ENCODE measurements at regions not wholly inside any gene's neighbourhood (a gene's known extent, or its start where the extent isn't known, plus 50 kb on each side); places are given as distances from the start of the nearest gene placed in this dataset.
A peak's percentile ranks its signal among the peaks of the same experiment; 100 is the strongest.

DNA sequence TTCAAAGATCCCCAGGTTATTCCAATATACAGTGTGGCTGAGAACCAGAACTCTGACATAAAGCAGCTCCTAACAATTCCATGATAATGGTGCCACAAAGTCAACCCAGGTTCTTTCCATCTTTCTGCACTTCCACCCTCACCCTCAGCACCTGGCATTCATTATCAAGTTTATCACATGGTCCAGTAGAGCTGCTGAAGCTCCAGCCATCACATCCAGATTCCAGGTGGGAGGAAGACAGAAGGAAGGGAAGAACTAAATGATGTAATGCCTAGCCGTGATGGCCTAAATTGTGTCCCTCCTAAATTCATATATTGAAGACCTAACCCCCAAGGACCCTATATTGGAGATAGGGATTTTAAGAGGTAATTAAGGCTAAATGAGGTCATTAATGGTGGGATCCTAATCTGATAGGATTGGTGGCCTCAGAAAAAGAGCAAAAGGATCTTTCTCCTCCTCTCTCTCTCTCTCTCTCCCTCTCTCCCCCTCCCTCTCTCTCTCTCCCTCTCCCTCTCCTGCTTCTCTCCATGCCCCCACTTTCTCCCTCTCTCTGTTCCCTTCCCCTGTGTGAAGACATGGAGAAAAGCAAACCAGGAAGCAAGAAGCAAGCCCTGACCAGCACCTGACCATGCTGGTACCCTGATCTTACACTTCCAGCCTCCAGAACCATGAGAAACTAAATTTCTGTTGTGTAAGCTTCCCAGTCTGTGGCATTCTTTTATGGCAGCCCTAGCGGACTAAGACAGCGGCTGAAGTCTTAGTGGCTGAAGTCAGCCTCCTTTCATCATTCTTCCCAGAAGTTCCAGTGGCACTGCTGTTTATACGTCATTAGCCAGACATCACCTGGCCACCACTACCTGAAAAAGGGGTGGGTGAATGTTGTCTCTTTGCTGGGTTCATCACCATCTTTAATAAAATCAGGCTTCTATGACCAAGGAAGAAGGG, 369.7 kb upstream of the PROK2 start:
- no peak overlapping the region for H3K4me3 ChIP-seq (ENCODE audit: low read depth, low read length)
- no peak for DNase-seq (ENCODE audit: low read depth)

DNA sequence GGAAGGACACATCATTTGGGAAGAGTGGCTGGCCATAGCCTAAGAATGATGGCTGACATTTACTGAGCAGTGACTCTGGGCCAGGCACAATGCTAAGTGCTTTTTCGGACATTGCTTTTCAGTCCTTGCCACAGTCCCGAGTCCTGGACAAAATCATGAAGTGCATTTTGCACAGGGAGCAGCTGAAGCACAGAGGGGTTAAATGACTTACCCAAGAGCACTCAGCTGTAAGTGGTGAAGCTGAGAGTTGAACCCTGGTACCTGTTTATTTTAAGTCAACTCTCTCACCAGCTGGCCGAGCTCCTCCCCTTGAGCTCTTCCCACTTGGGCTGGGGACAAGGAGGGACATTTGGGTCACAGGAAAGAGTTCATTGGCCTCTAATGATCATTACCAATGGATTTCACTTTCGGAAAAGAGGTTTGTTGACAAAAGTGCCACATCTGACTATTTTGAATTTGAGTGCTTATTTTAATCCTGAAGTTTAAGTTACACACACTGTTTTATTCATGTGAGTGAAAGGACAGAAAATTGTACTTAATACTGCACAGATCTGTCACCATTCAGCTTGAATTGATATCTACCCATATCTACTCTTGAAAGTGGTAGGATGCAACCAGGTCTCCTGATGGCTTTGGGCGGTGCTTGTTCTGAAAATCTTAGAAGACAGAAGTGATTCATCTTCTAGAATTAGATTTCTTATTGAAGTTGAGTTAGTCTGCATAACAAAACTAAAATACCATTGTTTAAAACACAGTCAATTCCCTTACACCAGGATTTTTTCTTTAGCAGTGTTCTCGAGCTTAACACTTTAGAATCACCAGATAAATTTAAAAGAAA, 368.7 kb upstream of the PROK2 start:
- no peak for DNase-seq (ENCODE audit: low read depth)
- peak overlapping the region; percentile 30 for H3K4me3 ChIP-seq (ENCODE audit: low read depth, low read length)

DNA sequence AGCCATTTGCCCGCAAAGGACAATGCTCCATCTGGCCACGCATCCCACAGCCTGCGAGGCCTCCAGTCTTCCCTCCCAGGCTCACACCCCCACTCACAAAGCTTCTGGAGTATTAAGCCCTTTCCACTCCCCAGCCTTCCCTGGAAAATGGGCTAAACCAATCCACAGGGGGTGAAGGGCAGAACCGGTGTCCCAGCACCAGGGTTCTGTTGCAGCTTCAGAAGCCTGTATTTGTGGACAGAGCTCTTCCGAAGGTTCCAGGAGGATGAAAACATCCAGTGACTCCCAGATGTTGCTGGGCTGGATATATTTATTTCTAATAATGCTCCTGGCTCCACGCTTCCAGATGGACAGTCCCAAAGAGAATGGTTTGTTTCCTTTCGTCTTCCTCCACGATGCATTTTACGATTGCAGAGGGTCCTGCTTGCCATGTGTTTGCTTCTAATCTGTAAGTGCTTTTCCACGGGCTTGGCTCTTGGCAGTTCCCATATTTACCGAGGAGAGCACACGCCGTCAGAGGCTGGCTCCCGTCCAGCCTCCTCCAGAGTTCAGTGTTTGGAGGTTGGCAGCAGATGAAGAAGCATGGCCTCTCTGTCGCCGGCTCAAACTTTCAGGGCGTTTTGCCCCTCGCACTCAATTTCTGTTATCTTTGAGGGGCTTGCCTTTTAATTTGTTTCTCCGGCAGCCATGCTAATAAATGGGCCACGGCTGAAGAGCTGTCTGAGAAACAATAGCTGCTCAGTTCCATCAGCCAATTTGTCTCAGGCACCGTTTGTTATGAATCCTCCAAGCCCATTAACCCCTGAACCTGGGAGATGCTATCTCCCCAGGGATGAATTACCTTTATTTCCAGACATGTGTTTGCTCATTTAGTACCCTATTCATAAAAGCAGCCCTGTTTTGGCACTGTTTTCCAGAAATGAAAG, 367.9 kb upstream of the PROK2 start:
- H3K4me3 ChIP-seq (ENCODE audit: low read depth, low read length) = peak overlapping the region; percentile 30
- DNase-seq (ENCODE audit: low read depth) = peak; percentile 86

DNA sequence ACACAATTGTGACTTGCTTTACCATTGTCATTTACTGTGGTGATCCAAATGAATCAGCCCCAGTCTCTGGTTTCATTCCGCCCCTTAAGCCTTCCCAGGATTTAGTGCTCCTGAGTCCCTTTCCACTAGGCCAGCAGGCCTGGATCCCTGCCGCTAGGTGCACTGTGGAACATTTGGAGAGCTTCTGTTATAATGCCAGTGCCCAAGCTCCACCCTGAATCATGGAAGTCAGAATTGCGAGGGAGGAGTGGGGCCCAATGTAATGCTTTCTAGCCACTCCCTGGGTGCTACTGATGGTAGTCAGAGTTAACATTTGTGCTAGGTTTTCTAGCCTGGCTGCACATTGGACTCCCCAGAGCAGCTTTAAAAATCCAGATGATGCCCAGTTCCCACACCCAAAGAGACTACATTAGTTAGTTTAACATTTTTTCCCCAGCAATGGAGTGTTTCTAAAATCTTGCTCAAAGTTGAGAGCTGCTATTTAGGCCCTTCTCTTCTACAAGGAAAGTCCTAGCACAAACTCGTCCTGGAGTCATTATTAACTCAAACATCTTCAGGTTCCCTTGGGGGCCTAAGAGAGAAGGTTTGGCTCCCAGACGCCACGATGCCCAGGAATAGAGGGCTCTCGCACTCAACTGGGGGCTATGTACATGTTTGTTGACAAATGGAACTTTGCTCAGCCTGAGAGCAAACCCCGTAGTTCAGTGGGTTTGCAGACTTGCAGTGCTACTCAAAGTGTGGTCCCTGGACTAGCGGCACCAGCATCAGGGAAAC, 366.7 kb upstream of the PROK2 start:
- DNase-seq (ENCODE audit: low read depth) = no peak
- no peak overlapping the region for H3K4me3 ChIP-seq (ENCODE audit: low read depth, low read length)

DNA sequence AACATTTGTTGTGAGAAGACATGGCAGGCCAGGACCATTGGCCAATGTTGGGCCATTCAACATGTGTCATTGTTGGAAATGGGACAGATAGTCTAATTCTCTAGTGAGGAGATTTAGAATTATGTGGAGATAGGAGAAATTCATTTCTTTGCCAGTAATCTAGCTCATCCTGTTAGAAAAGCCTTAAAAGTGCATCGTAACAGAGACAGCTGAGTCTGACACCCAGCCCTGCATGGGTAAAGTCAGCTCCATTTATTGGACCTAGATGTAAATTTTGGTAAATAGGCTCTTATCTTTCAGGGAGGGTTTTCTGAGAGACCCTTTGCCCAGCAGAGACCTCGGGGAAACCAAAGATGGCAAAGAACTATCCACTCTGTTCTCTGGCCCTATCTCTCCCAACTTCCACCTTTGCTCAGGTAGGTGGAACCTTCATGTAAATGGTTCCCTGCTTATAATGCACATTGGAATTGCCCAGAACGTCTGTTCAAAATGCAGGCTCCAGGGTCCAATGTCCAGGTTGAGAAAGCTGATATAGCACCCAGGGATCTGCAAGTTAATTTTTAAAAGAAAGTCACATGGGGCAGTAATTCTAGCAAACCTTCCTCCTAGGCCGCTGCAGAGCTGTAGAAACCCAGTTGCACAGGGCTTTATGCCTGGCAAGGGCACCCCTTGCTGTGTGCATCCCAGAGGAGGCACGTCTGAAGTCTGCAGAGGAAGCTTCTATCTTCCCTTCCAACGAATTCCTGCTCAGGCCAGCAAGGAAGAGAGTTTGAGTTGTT, 365.9 kb upstream of the PROK2 start:
- H3K4me3 ChIP-seq (ENCODE audit: low read depth, low read length) = no peak overlapping the region
- no peak for DNase-seq (ENCODE audit: low read depth)

DNA sequence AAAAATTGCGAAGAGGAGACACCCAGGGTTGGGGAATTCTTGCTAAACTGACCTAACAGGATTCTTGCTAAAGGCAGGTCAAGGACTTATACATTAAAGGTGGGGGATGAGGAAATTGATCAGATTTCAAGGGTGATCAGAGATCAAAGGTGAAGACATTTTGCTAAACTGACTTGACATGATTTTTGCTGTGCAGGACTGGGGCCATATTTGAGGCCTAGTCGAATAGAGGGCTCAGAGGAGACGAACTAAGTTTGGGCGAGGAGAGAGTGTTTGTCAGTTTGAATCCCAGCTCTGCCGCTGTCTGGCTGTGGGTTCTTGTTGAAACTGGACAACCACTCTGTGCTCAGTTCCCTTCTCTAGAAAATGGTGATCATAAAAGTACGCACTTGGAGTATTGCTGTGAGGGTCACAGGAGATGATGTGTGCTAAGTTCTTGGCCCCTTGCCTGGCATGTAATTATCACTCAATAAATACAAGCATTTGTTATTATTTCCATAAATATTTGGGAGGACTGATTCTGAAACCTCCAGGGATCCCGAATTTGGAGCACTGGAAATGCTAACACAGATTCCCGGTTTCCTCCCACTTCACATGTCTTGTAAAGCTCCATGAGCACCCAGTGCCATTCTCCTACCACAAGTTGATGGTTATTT, 364.8 kb upstream of the PROK2 start:
- H3K4me3 ChIP-seq (ENCODE audit: low read depth, low read length) = no peak overlapping the region
- DNase-seq (ENCODE audit: low read depth) = no peak

DNA sequence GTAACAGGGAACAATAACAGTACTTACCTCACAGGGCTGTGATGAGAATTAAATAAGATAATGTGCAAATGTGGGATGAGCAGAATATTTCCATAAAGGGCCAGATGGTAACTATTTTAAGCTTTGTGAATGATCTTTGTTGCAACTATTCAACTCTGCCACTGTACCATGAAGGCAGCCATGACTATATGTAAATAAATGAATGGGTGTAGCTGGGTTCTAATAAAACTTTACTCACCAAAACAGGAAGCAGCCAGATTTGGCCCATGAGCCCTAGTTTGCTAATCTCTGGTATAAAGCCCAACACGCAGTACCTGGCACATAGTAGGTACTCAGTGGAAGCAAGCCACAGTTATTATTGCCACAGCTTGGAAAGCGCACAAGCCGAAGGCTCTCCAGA, 362.7 kb upstream of the PROK2 start:
- no peak overlapping the region for H3K4me3 ChIP-seq (ENCODE audit: low read depth, low read length)

DNA sequence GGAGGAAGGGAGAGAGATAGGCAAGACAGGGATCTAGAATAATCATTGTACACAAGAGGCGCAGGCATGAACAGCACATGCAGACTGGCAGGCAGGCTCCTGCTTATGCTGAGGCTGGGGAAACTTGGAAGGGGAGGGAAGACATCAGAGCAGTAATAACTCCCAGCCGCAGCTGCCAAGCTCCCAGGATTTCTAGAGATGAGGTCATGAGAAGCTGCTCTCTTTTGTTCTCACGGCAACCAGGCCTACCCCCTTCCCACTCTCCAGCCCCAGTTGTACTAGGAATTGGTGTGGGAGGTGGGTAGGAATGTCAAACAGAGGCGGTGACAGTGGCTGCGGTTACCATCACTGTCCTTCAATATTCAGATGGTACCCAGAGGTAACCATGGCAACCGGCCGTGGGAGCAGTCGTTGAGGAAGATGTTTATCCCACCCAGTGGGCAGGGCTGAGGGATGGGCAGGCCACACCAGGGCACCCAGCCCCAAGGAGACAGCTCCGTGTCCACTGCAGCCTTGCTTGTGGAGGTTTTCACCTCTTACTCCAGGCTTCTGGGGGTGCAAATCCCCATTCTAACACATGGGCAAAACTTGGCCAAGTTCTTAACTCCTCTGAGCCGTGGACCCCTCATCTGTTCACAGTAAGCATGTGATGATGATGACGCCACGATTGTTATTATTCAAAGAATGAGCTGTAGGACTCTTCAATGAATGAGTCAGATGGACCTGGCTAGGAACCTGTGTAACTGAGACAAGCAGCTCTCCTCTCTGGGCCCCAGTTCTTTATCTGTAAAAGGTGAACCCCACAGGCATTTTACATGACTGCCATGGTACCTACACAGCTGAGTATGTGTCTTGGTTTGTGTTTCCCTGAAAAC, 360.8 kb upstream of the PROK2 start:
- DNase-seq (ENCODE audit: low read depth) = peak; percentile 95

More for the DNA sequence above, 362.7 kb upstream of the PROK2 start:
- no peak for DNase-seq (ENCODE audit: low read depth)

DNA sequence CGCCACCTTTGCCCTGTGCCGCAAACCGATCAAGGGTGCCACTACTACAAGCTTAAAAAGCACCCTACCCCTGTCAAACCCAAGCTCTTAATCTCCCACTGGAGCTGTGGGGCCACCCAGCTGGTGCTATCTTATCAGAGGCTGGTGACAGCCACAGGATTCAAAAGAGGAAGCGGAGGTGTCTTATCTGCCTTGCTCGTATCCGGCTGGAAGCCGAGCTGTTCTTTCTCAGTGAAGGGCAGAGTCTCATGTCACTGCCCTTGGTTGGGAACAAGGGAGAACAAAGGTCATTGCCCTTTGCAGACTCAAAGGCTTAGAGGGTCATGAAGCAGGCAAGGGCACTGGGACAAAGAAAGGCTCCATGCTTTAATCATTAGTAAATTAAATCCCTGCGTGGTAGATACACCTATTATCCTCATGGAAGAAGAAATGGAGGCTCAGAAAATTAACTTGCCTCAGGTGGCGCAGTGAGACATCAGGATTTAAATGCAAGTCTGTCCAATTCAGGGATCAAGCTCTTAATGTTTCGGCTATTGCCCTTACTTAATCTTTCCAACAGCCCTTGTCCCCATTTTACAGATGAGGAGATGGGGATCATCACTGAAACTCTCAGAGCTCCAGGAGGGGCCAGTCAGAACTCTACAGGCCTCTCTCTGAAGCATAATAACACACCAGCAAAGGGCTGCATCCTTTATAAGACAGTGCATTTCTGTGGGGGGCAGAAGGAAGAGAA, 360.0 kb upstream of the PROK2 start:
- no peak overlapping the region for H3K4me3 ChIP-seq (ENCODE audit: low read depth, low read length)
- DNase-seq (ENCODE audit: low read depth) = no peak

More for the DNA sequence above, 360.8 kb upstream of the PROK2 start:
- no peak overlapping the region for H3K4me3 ChIP-seq (ENCODE audit: low read depth, low read length)

DNA sequence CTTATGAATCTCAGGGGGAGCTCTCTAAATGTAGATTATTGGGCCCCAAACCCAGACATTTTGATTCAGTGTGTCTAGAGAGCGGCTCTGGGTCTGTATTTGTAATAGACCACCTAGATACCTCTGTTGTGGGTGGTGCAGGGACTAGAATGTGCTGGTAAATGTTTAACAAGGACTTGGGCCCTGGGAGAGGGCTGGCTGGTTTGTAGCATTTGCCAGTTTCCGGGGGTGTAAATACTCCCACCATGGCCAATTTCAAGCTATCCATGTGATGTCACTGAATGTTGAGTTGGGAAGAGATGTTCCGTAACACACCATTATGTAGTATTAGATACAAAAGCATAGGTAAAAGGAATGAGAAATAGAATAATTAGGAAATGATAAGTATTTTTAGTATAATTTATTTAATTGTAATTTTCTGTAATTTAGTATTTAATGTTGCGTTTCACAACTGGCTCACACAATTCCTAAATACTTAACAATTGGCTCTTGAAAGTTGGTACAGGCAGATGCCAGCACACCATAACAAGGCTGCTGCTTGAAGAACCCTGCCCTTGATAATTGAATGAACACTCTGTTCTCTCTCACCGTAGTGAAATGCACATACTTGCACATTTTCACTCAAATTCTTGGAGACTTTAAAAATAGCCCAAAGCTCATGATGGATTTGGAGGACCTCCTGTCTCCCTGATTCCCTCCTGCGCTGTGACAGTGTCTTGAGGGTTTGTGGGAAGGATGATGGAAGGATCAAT, 359.2 kb upstream of the PROK2 start:
- H3K4me3 ChIP-seq (ENCODE audit: low read depth, low read length) = no peak overlapping the region
- no peak for DNase-seq (ENCODE audit: low read depth)

DNA sequence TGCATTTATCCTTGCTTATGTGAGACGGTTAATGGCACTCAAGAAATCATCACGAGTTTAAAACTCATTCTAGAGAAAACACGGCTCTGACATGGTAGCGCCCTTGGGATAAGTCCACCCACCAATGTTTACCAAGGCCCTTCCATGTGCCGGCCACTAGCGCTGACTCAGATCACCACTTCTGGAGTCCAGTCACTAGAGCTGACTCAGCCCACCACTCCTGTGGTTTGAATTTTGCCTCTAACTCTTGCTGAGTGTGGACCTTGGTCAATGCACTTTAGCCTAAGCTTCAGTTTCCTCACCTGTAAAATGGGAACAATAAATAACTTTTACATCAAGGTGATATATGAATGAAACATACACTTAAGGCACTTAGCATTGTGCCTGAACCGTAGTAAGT, 358.4 kb upstream of the PROK2 start:
- no peak overlapping the region for H3K4me3 ChIP-seq (ENCODE audit: low read depth, low read length)
- no peak for DNase-seq (ENCODE audit: low read depth)

DNA sequence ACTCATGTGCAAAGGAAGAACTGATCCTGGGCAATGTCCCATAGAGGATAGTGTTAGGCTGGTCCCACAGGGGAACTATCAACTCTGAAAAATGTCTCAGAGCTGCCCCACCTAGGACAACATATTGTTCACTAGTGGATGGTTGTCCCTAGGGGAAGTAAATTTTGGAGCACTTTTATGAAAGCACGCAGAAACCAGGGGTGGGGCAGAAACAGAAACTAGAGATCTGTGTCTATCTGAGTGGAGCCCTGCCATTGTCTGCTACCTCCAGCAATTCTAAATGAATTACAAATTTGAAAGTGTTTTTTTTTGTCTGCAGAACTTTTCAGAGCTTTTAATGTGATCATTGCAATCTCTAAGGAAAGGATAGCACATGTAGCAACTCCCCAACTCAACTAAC, 357.1 kb upstream of the PROK2 start:
- no peak for DNase-seq (ENCODE audit: low read depth)

DNA sequence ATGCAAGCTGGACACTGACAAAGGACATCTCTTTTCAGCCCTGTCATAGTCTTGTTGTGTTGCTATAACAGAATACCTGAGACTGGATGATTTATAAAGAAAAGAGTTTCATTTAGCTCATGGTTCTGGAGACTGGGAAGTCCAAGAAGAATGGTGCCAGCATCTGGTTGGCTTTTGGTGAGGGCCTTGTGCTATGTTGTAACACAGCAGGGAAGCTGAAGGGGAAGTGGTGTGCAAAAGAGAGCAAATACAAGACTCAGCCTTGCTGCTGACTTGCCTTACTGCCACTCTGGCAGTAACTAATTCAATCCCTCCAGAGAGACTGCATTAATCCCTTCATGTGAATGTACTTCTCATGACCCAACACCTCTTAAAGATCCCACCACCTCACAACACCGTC, 356.3 kb upstream of the PROK2 start:
- DNase-seq (ENCODE audit: low read depth) = no peak
- H3K4me3 ChIP-seq (ENCODE audit: low read depth, low read length) = no peak overlapping the region

More for the DNA sequence above, 357.1 kb upstream of the PROK2 start:
- H3K4me3 ChIP-seq (ENCODE audit: low read depth, low read length) = no peak overlapping the region

DNA sequence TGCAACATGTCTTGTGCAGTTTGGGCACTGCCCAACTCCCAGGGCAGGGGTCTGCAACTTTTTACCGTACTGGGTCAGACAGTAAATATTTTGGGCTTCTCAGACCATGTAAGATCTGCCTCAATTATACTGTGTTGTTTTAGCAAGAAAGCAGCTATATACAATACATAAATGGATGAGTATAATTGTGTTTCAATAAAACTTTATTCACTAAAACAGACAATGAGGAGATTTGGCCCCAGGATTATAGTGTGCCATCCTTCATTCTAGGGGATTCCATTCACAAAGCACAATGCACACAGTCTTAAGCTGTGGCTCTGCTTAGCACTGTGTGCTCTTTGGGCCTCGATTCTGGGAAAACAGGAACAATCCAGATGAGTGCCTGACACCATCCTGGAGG, 354.4 kb upstream of the PROK2 start:
- H3K4me3 ChIP-seq (ENCODE audit: low read depth, low read length) = no peak overlapping the region
- DNase-seq (ENCODE audit: low read depth) = no peak
